Fibroblast of the conjunctiva (primary cell): ENCODE measurements at regions not wholly inside any gene's neighbourhood (a gene's known extent, or its start where the extent isn't known, plus 50 kb on each side); places are given as distances from the start of the nearest gene placed in this dataset.

Experiments used
- DNase-seq: peaks from one replicate; pipeline ENCODE4 v3.0.0-alpha.2; 2010; ENCODE audit warnings: low read depth

GRCh38 chr14:49008363-49008762 lies 577.8 kb downstream of the RPS29 start:
- no peak for DNase-seq

- no peak for DNase-seq
Observed at GRCh38 chr14:48991141-48991540, 595.0 kb downstream of the RPS29 start.

- no peak for DNase-seq
Observed at GRCh38 chr14:48983351-48983888, 602.8 kb downstream of the RPS29 start.

- no peak for DNase-seq
Observed at GRCh38 chr14:48974994-48975393, 611.2 kb downstream of the RPS29 start.

GRCh38 chr14:48973151-48973550 lies 613.0 kb downstream of the RPS29 start:
- DNase-seq = no peak

- no peak for DNase-seq
Observed at GRCh38 chr14:48970943-48971342, 615.2 kb downstream of the RPS29 start.

- DNase-seq = no peak
Observed at GRCh38 chr14:48967419-48967818, 618.8 kb downstream of the RPS29 start.

GRCh38 chr14:48963231-48963790 lies 622.9 kb downstream of the RPS29 start:
- no peak for DNase-seq

GRCh38 chr14:48957486-48957885 lies 628.7 kb downstream of the RPS29 start:
- DNase-seq = no peak

- no peak for DNase-seq
Observed at GRCh38 chr14:48955857-48956256, 630.3 kb downstream of the RPS29 start.

- no peak for DNase-seq
Observed at GRCh38 chr14:48954446-48954845, 631.7 kb downstream of the RPS29 start.

- no peak for DNase-seq
Observed at GRCh38 chr14:48944809-48945208, 641.4 kb downstream of the RPS29 start.

- DNase-seq = no peak
Observed at GRCh38 chr14:48943913-48944312, 642.3 kb downstream of the RPS29 start.

- DNase-seq = no peak
Observed at GRCh38 chr14:48937541-48938195, 648.5 kb downstream of the RPS29 start.

- DNase-seq = no peak
Observed at GRCh38 chr14:48936849-48937248, 649.3 kb downstream of the RPS29 start.

GRCh38 chr14:48936362-48936761 lies 649.8 kb downstream of the RPS29 start:
- DNase-seq = peak; percentile 3

- no peak for DNase-seq
Observed at GRCh38 chr14:48925184-48925583, 661.0 kb downstream of the RPS29 start.

GRCh38 chr14:48914921-48915320 lies 671.3 kb downstream of the RPS29 start:
- no peak for DNase-seq

- DNase-seq = no peak
Observed at GRCh38 chr14:48914382-48914781, 671.8 kb downstream of the RPS29 start.

GRCh38 chr14:48900565-48900964 lies 685.6 kb downstream of the RPS29 start:
- DNase-seq = no peak

GRCh38 chr14:48890333-48890732 lies 695.8 kb downstream of the RPS29 start:
- DNase-seq = no peak

- DNase-seq = no peak
Observed at GRCh38 chr14:48876806-48877340, 709.3 kb downstream of the RPS29 start.

- DNase-seq = no peak
Observed at GRCh38 chr14:48874711-48875110, 711.5 kb downstream of the RPS29 start.

- DNase-seq = no peak
Observed at GRCh38 chr14:48857366-48857765, 728.8 kb downstream of the RPS29 start.
